ENCODE measurements at regions not wholly inside any gene's neighbourhood (a gene's known extent, or its start where the extent isn't known, plus 50 kb on each side); places are given as distances from the start of the nearest gene placed in this dataset.
"Not testable (repeated sequence)": the region's sequence is repeated elsewhere in the genome, so short reads cannot be mapped to it uniquely, and the experiment has no call there.

GRCh38 chrY:19055232-19056137, 281.9 kb upstream of the HSFY2 start:
- no peak for DNase-seq (ENCODE audit: low read depth, low spot score)

- DNase-seq (ENCODE audit: low read depth, low spot score), result no peak
Measured at GRCh38 chrY:19053806-19054205, 280.3 kb upstream of the HSFY2 start.

GRCh38 chrY:19051021-19051420, 277.5 kb upstream of the HSFY2 start:
- DNase-seq (ENCODE audit: low read depth, low spot score), result no peak

GRCh38 chrY:19042984-19043442, 269.5 kb upstream of the HSFY2 start:
- no peak for DNase-seq (ENCODE audit: low read depth, low spot score)

DNA sequence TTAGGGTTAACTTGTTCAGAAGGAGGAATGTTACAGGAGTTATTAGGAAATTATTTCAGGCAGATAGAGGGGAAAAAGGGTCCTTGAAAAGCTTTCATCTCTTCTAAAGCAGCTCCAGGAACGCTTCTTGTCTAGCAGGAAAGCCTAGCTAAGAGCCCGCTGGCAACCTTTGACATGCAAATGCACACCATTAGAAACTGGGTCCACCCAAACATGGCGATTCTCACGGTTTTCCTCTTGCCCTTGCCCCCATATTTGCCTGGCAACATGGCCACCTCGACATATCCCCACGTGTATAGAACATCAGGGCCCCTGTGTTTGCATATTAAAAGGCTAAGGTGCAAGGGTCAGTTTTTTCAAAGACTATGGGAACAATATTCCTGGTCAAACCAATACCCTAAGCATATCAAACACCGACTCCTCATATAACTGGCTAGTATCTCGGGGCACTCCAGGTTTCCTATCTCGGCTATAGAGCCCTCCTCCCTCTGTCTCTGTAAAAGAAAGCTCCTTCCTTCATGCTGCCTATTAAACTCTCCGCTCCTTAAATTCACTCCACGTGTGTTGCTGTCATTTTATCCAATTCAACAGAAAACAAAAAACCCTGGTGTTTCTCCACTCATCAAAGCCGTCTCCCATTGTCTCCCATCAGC, 268.9 kb upstream of the HSFY2 start:
- DNase-seq (ENCODE audit: low read depth, low spot score), result no peak

DNA sequence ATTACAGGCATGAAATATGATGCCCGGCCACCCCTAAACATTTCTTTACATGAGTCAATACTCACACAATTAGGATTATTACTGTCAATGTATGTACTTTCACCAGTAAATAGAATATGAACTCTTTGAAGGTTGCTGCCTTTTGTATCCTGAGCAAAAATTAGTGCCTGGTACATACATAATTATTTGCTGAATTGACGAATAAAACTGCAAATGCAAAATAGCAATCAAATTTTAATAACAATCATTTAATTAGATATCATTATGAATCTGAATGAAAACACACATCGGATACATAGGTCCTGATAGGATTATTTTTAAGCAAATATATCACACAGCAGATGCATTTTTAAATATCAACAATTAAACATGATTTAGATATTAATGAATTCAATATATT, 253.1 kb upstream of the HSFY2 start:
- DNase-seq (ENCODE audit: low read depth, low spot score), result no peak

DNA sequence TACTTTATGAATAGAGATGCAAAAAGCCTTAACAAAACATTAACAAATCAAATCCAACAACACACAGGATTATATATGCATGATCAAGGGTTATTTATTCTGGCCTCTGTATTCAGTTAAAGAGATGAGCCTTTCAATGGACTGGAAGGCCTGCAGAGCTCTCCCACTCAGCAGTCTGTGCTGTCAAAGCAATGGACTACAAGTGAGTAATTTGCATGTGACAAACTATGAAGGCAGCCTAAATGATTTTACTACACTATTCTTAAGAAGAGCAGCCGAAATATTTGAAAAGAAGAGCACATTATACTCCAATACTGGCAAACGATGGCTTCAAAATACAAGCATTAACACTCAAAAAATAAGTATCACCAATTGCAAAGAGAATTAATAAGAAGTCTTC, 250.4 kb upstream of the HSFY2 start:
- no peak for DNase-seq (ENCODE audit: low read depth, low spot score)

DNA sequence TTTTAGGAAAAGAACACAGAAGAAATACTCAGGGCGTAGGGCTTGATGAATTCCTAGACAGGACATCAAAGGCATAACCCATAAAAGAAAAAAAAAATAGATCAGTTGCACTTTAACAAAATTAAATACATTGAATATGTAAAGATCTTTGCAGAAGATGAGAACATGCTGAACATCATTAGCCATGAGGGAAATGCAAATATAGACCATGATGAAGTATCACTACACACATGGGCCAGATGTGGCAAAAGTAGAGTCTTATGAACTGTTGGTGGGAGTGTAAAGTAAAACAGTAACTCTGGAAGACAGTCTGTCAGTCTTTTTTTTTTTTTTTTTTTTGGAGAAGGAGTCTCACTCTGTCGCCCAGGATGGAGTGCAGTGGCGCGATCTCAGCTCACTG, 246.7 kb upstream of the HSFY2 start:
- no peak for DNase-seq (ENCODE audit: low read depth, low spot score)

DNA sequence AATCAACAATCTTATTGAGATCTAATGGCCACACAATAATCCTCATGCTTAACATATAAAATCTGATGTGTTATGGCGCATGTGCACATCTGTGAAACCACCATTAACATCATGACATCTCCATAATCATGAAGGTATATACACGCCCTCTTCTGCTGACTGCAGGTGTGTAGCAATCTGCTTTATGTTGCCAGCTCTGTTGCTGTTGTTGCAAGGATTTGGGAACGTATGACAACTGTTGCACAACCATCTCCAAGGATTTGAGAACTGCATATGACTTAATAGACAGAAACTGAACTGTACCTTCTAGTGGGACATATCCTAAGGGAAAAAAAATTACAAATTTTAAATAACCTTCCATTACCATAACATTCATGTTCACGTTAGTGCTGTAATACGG, 243.5 kb upstream of the HSFY2 start:
- no peak for DNase-seq (ENCODE audit: low read depth, low spot score)

GRCh38 chrY:19015854-19016253, 242.3 kb upstream of the HSFY2 start:
- no peak for DNase-seq (ENCODE audit: low read depth, low spot score)

DNA sequence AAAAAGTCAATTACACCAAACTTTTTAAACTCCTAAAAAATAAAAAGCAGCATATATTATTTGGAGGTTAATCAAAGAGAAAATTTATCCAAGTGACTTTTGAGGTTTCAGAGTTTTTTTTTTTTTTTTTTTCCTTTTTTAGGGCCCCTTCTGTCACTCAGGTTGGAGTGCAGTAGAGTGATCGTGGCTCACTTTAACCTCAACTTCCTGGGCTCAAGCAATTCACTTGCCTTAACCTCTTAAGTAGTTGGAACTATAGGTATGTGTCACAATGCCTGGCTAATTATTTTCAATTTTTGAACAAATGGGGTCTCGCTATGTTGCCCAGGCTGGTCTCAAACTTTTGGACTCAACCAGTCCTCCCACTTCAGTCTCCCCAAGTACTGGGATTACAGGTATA, 241.7 kb upstream of the HSFY2 start:
- DNase-seq (ENCODE audit: low read depth, low spot score), result no peak

GRCh38 chrY:19012985-19013384, 239.4 kb upstream of the HSFY2 start:
- DNase-seq (ENCODE audit: low read depth, low spot score), result no peak

DNA sequence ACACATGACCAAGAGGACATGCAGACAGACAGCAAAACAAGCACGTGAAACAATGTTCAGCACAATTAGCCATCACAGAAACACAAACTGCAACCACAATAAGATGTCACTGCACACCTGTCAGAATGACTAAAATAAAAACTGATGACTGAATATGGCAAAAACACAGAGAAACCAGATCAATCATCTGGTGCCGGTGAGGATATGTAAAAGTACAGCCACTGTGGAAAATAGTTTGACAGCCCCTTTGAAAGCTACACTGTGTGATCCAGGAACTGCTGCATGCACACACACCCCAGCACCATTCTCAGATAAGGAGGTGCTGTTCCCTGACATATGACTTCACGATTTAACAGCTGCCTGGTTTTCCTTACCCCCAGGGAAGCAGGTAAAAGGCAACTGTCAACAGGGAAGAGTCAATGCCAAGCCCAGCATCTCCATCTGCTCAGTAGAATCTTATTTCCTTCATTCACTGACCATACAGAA, 238.1 kb upstream of the HSFY2 start:
- DNase-seq (ENCODE audit: low read depth, low spot score), result no peak

DNA sequence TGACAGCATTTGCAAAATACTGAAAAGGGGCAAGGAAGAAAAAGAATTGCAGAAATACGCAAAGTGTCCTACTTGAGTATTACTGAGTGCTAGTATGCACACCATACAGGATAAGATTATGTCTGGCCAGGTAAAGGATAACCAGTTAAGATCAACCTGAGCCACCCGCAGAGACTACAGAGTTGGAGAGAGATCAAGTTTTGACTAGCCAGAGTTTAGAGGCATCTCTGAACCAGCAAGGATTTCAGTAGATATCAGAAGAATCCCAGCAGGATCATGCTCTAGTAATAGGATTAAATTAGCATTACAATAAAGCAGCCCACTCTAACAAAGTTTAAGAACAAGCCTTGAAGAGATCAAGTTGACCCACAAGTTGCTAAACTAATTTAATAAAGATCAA, 232.7 kb upstream of the HSFY2 start:
- DNase-seq (ENCODE audit: low read depth, low spot score), result no peak

GRCh38 chrY:19005579-19005978, 232.0 kb upstream of the HSFY2 start:
- no peak for DNase-seq (ENCODE audit: low read depth, low spot score)

DNA sequence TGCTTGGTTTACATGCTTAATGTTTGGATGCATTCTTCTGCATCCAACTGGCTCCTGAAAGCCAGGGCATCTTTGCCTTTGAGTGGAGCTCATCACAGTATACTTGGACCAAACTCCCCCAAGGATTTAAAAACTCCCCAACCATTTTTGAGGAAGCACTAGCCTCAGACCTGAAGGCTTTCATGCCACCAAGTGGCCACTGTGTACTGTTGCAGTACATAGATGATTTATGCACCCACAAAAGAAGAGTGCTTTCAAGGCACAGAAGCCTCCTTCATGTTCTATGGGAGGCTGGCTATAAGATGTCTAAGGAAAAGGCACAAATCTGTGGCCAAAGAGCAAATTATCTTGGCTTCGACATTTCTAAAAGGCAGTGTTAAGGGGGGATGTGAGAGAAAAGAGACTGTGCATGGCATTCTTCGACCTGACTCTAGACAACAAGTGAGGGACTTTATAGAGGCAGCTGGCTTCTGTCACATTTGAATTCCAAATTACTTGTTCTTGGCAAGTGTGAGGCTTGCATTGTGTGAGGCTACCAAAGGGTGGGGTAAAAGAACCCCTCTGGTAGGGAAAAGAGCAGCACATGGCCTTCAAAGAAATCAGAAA, 224.2 kb upstream of the HSFY2 start:
- no peak for DNase-seq (ENCODE audit: low read depth, low spot score)

GRCh38 chrY:18993480-18993879, 219.9 kb upstream of the HSFY2 start:
- DNase-seq (ENCODE audit: low read depth, low spot score), result no peak

- DNase-seq (ENCODE audit: low read depth, low spot score), result not testable (repeated sequence)
Measured at GRCh38 chrY:18992684-18993083, 219.1 kb upstream of the HSFY2 start.

DNA sequence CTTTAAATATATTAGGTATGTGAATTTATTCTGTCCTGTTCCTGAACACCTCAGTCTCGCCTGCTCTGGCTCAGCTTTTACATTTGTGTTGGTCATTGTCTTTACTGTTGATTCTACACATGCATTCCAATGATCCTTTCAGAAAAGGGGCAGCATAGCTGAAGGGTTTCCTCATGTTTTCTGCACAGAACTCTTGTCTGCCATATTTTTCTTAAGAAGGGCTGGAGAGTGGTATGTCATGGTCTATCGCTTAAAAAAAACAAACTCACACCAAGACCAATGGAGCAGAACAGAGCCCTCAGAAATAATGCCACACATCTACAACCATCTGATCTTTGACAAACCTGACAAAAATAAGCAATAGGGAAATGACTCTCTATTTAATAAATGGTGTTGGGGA, 215.8 kb upstream of the HSFY2 start:
- DNase-seq (ENCODE audit: low read depth, low spot score), result no peak

- DNase-seq (ENCODE audit: low read depth, low spot score), result no peak
Measured at GRCh38 chrY:18966001-18966400, 192.5 kb upstream of the HSFY2 start.

DNA sequence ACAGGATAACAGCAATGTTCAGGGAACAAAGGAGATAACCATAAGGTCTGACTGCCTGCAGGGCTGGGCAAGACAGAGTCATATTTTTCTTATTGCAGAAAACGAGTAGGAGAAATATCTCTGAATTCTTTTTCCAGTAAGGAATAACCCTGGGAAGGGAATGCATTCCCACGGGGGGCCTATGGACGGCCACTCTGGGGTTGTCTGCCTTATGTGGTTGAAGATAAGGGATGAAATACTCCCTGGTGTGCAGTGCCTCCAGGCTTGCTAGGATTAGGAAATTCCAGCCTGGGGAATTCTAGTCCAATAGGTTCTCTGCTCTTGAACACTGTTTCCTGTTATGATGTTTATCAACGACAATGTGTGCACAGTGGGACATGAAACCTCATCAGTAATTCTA, 185.3 kb upstream of the HSFY2 start:
- DNase-seq (ENCODE audit: low read depth, low spot score), result no peak

DNA sequence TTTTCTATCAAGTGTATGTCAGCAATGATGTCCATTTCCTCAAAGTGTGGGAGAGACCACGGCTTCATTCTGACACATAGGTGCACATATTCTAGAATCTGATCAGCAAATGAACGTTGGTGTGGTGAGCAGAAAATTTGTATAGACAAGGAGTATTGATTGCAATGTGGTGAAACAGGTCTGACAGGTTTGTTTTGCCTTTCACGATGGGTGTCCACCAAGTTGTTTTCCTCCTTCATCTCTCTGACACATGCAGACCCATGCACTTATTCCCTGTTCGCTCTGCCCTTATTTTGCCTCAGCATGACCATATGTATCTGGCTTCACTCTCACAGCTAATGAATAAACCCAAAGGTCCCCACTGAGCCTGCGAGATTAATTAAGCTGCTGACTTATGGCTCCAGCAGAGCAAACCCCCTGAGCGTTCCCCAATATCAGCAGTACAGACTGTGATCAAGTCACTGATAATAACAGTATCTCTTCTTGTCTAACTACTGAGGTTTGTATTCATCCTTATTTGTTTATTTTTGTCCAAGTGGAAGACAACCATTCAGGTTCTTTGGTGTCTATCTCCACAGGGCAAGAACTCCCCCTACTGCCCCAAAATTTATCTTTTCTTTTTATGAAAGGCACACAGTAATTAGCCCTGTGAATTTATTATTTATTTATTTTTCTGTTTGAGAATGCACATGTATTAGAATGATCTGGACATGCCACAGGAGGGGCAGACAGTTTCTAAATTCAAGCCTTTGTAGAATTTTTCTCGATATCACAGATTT, 178.3 kb upstream of the HSFY2 start:
- no peak for DNase-seq (ENCODE audit: low read depth, low spot score)
